T-helper 1 cell (primary cell): ENCODE measurements at regions not wholly inside any gene's neighbourhood (a gene's known extent, or its start where the extent isn't known, plus 50 kb on each side); places are given as distances from the start of the nearest gene placed in this dataset.

ENCODE experiments used
- DNase-seq, 5 donors: peaks; one replicate each; pipeline ENCODE4 v3.0.0-alpha.2; 2012 to 2020

- no peak for DNase-seq
Measured at GRCh38 chr6:166688901-166689300, 61.9 kb upstream of the RPS6KA2 start.

- no peak for DNase-seq
Measured at GRCh38 chr6:166687879-166688205, 60.8 kb upstream of the RPS6KA2 start.

- no peak for DNase-seq
Measured at GRCh38 chr6:166687070-166687878, 60.2 kb upstream of the RPS6KA2 start.

- DNase-seq: no peak
Measured at GRCh38 chr6:166686317-166686716, 59.3 kb upstream of the RPS6KA2 start.

GRCh38 chr6:166684866-166685265 is 57.8 kb upstream of the RPS6KA2 start:
- DNase-seq: no peak

GRCh38 chr6:166684170-166684569 is 57.1 kb upstream of the RPS6KA2 start:
- no peak for DNase-seq

- DNase-seq: no peak
Measured at GRCh38 chr6:166683477-166683876, 56.4 kb upstream of the RPS6KA2 start.

GRCh38 chr6:166679566-166679965 is 52.5 kb upstream of the RPS6KA2 start:
- DNase-seq: no peak

GRCh38 chr6:166678426-166678825 is 51.4 kb upstream of the RPS6KA2 start:
- no peak for DNase-seq

- no peak for DNase-seq
Measured at GRCh38 chr6:166677941-166678340, 50.9 kb upstream of the RPS6KA2 start.
